ENCODE measurements at regions not wholly inside any gene's neighbourhood (a gene's known extent, or its start where the extent isn't known, plus 50 kb on each side); places are given as distances from the start of the nearest gene placed in this dataset.

- no peak for TF ChIP-seq ZNF701 (tag by site-specific recombination; IDR thresholded peaks at IDR 0.05)
- no peak for TF ChIP-seq PRDM1 (tag by site-specific recombination; IDR thresholded peaks at IDR 0.05)
- TF ChIP-seq ZNF529 (tag by site-specific recombination; IDR thresholded peaks at IDR 0.05; ENCODE audit: insufficient replicate concordance) = no peak
- TF ChIP-seq ZFHX2 (tag by site-specific recombination; conservative IDR thresholded peaks at IDR 0.05) = no peak
- TF ChIP-seq ZNF433 (tag by site-specific recombination; IDR thresholded peaks at IDR 0.05; ENCODE audit: low read depth) = no peak
- no peak for TF ChIP-seq ZNF776 (tag by site-specific recombination; IDR thresholded peaks at IDR 0.05; ENCODE audit: borderline replicate concordance)
- no peak for TF ChIP-seq REST (tag by site-specific recombination; IDR thresholded peaks at IDR 0.05)
- TF ChIP-seq, protein P1, sequence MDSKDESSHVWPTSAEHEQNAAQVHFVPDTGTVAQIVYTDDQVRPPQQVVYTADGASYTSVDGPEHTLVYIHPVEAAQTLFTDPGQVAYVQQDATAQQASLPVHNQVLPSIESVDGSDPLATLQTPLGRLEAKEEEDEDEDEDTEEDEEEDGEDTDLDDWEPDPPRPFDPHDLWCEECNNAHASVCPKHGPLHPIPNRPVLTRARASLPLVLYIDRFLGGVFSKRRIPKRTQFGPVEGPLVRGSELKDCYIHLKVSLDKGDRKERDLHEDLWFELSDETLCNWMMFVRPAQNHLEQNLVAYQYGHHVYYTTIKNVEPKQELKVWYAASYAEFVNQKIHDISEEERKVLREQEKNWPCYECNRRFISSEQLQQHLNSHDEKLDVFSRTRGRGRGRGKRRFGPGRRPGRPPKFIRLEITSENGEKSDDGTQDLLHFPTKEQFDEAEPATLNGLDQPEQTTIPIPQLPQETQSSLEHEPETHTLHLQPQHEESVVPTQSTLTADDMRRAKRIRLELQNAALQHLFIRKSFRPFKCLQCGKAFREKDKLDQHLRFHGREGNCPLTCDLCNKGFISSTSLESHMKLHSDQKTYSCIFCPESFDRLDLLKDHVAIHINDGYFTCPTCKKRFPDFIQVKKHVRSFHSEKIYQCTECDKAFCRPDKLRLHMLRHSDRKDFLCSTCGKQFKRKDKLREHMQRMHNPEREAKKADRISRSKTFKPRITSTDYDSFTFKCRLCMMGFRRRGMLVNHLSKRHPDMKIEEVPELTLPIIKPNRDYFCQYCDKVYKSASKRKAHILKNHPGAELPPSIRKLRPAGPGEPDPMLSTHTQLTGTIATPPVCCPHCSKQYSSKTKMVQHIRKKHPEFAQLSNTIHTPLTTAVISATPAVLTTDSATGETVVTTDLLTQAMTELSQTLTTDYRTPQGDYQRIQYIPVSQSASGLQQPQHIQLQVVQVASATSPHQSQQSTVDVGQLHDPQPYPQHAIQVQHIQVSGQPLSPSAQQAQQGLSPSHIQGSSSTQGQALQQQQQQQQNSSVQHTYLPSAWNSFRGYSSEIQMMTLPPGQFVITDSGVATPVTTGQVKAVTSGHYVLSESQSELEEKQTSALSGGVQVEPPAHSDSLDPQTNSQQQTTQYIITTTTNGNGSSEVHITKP (tag by site-specific recombination; IDR thresholded peaks at IDR 0.05) = no peak
- TF ChIP-seq ZNF239 (tag by site-specific recombination; IDR thresholded peaks at IDR 0.05) = no peak
- no peak for TF ChIP-seq ZNF518A (tag by site-specific recombination; conservative IDR thresholded peaks at IDR 0.05; ENCODE audit: low read depth)
- no peak for TF ChIP-seq ZNF660 (tag by site-specific recombination; IDR thresholded peaks at IDR 0.05)
- no peak for TF ChIP-seq ZNF621 (tag by site-specific recombination; IDR thresholded peaks at IDR 0.05)
- TF ChIP-seq YY2 (tag by site-specific recombination; IDR thresholded peaks at IDR 0.05) = no peak
- TF ChIP-seq ZNF513 (tag by site-specific recombination; IDR thresholded peaks at IDR 0.05) = no peak
- TF ChIP-seq SP2 (tag by site-specific recombination; IDR thresholded peaks at IDR 0.05) = no peak
- TF ChIP-seq MYNN (tag by site-specific recombination; IDR thresholded peaks at IDR 0.05; ENCODE audit: borderline replicate concordance) = no peak
- no peak for TF ChIP-seq ZNF223 (tag by site-specific recombination; IDR thresholded peaks at IDR 0.05)
- CTCF ChIA-PET = interaction anchor here (0.7 to 4.2 kb wide), 3 partner anchors 24 to 173 kb away, joined by 3 to 38 read pairs (median 5); no protein-coding TSS in a partner anchor
- POLR2A ChIA-PET = no interaction called here
- no peaks in the 10 kb centered on the region for H3K4me1 ChIP-seq (ENCODE audit: control insufficient read depth, insufficient read depth, low read length)
- H3K27ac ChIP-seq (ENCODE audit: extremely low read depth, low read depth, low read length) = no peak overlapping the region
- H3K36me3 ChIP-seq (ENCODE audit: control insufficient read depth in 2 of 2, insufficient read depth in 1 of 2, low read length in 2 of 2) = no peaks in the 10 kb centered on the region
- no peaks in the 10 kb centered on the region for H3K9me3 ChIP-seq (ENCODE audit: control insufficient read depth, insufficient read depth, low read depth, low read length)
- H3K4me3 ChIP-seq (ENCODE audit: low read depth, low read length) = no peak overlapping the region
Measured at GRCh38 chr1:244974550-244974949, 110.2 kb upstream of the HNRNPU start.

All from HEK293 (cell line).